Keratinocyte (primary cell): ENCODE measurements at regions not wholly inside any gene's neighbourhood (a gene's known extent, or its start where the extent isn't known, plus 50 kb on each side); places are given as distances from the start of the nearest gene placed in this dataset.

Experiments
- DNase-seq: peaks from one replicate; pipeline ENCODE4 v3.0.0-alpha.2; 2011; ENCODE audit warnings: low read depth, missing footprints, low spot score
- FAIRE-seq: peaks from 2 replicates; lab custom pipeline; 2011; peaks lifted over from hg19 to GRCh38; lab: Jason Lieb, UNC
- H2AFZ ChIP-seq: 2 replicates; pipeline ENCODE4 v1.6.0; 2012; ENCODE audit warnings: low read length, control low read depth, inconsistent platforms; ENCODE audit not compliant: control insufficient read depth
- H3K27ac ChIP-seq: 2 replicates; pipeline ENCODE4 v1.5.1; 2011; ENCODE audit warnings: low read length; ENCODE audit not compliant: control insufficient read depth, insufficient read depth
- H3K27me3 ChIP-seq: 3 replicates; pipeline ENCODE4 v1.6.0; 2011; ENCODE audit warnings: low read length; ENCODE audit not compliant: control insufficient read depth, insufficient read depth; ENCODE audit errors: extremely low read depth
- H3K36me3 ChIP-seq, 2 experiments: 2 replicates in 1 of 2; 3 replicates in 1 of 2; pipeline ENCODE4 v1.5.1; 2011; ENCODE audit warnings: low read length in 2 of 2, mild to moderate bottlenecking in 1 of 2; ENCODE audit not compliant: control insufficient read depth in 2 of 2, insufficient read depth in 2 of 2; ENCODE audit errors: extremely low read depth in 1 of 2
- H3K4me1 ChIP-seq: 3 replicates; pipeline ENCODE4 v1.5.1; 2011; ENCODE audit warnings: low read length; ENCODE audit not compliant: control insufficient read depth, insufficient read depth; ENCODE audit errors: extremely low read depth
- H3K4me2 ChIP-seq: 3 replicates; pipeline ENCODE4 v1.6.0; 2011; ENCODE audit warnings: low read depth, low read length; ENCODE audit not compliant: control insufficient read depth, insufficient read depth; ENCODE audit errors: extremely low read depth
- H3K4me3 ChIP-seq, 3 experiments: fragments of 200-600 bp in 1 of 3; sonication (generic) in 1 of 3; 2 replicates in 2 of 3; 3 replicates in 1 of 3; pipeline ENCODE4 v1.5.1; 2011 to 2016; ENCODE audit warnings: low read length in 3 of 3, mild to moderate bottlenecking in 3 of 3, control low read depth in 2 of 3, inconsistent platforms in 1 of 3, low read depth in 1 of 3, mixed read lengths in 1 of 3, mixed run types in 1 of 3, moderate library complexity in 1 of 3; ENCODE audit not compliant: control insufficient read depth in 2 of 3, insufficient read depth in 2 of 3; ENCODE audit errors: extremely low read depth in 1 of 3
- H3K79me2 ChIP-seq: 2 replicates; pipeline ENCODE4 v1.6.0; 2012; ENCODE audit warnings: low read length; ENCODE audit not compliant: control insufficient read depth, insufficient read depth
- H3K9ac ChIP-seq: 3 replicates; pipeline ENCODE4 v1.6.0; 2011; ENCODE audit warnings: low read length; ENCODE audit not compliant: control insufficient read depth, insufficient read depth; ENCODE audit errors: extremely low read depth
- H3K9me1 ChIP-seq: 3 replicates; pipeline ENCODE4 v1.6.0; 2011; ENCODE audit warnings: low read length; ENCODE audit not compliant: control insufficient read depth, insufficient read depth; ENCODE audit errors: extremely low read depth
- H3K9me3 ChIP-seq: 2 replicates; pipeline ENCODE4 v1.5.1; 2012; ENCODE audit warnings: low read depth, low read length; ENCODE audit not compliant: control insufficient read depth
- H4K20me1 ChIP-seq: 3 replicates; pipeline ENCODE4 v1.6.0; 2011; ENCODE audit warnings: low read length; ENCODE audit not compliant: control insufficient read depth, insufficient read depth; ENCODE audit errors: extremely low read depth
- CTCF ChIP-seq, 3 experiments: IDR thresholded peaks in 1 of 3; conservative IDR thresholded peaks in 1 of 3; optimal IDR thresholded peaks in 1 of 3; 2 replicates in 2 of 3; 3 replicates in 1 of 3; pipeline versions ENCODE3 to v1.5.1; 2011; ENCODE audit warnings: low read length in 3 of 3, mild to moderate bottlenecking in 3 of 3, moderate library complexity in 2 of 3, control low read depth in 1 of 3, inconsistent platforms in 1 of 3; ENCODE audit not compliant: insufficient read depth in 2 of 3; ENCODE audit errors: extremely low read depth in 1 of 3
- EZH2 ChIP-seq: IDR thresholded peaks from one replicate; pipeline ENCODE4 v1.6.1; 2012; ENCODE audit warnings: inconsistent platforms, mild to moderate bottlenecking, low read length, moderate library complexity
- dilution Hi-C: fragments of 300-500 bp; cut with MboI; formaldehyde crosslinking; loops from one replicate; pipeline ENCODE4 v1.7.0; 2020; ENCODE audit warnings: low sequenced_read_pairs; ENCODE audit not compliant: extremely low pct_ligation_motif_present

GRCh38 chr14:84288781-84289180 is 1241.2 kb upstream of the FLRT2 start:
- FAIRE-seq, result no peak

GRCh38 chr14:84298663-84299195 is 1231.2 kb upstream of the FLRT2 start:
- no peaks in the 10 kb centered on the region for H3K9me1 ChIP-seq
- H3K9me3 ChIP-seq, result no peaks in the 10 kb centered on the region
- no peaks in the 10 kb centered on the region for H4K20me1 ChIP-seq
- no peak overlapping the region for H3K9ac ChIP-seq
- H3K27me3 ChIP-seq, result no peaks in the 10 kb centered on the region
- no peaks in the 10 kb centered on the region for H3K4me1 ChIP-seq
- H3K36me3 ChIP-seq, result no peaks in the 10 kb centered on the region
- no peak overlapping the region for H3K27ac ChIP-seq
- no peak for DNase-seq
- dilution Hi-C loops, result no loop called here
- no peak overlapping the region for H2AFZ ChIP-seq
- no peak overlapping the region for H3K4me3 ChIP-seq
- FAIRE-seq, result no peak
- no peaks in the 10 kb centered on the region for H3K79me2 ChIP-seq
- TF ChIP-seq CTCF (optimal IDR thresholded peaks at IDR 0.05 in 1 of 3, IDR thresholded peaks at IDR 0.05 in 1 of 3, conservative IDR thresholded peaks at IDR 0.05 in 1 of 3; ENCODE audit: extremely low read depth in 1 of 3, insufficient read depth in 2 of 3, low read length in 3 of 3) (no peak), EZH2 (no peak)
- no peak overlapping the region for H3K4me2 ChIP-seq

More at GRCh38 chr14:84288781-84289180, 1241.2 kb upstream of the FLRT2 start:
- Histone ChIP-seq H3K9ac (no peak overlapping the region), H3K79me2 (no peaks in the 10 kb centered on the region), H3K4me3 (no peak overlapping the region), H3K36me3 (no peaks in the 10 kb centered on the region), H2AFZ (no peak overlapping the region), H4K20me1 (no peaks in the 10 kb centered on the region), H3K9me1 (no peaks in the 10 kb centered on the region), H3K27ac (no peak overlapping the region), H3K9me3 (no peaks in the 10 kb centered on the region), H3K4me1 (no peaks in the 10 kb centered on the region), H3K27me3 (no peaks in the 10 kb centered on the region), H3K4me2 (no peak overlapping the region)
- no peak for DNase-seq
- no peak for TF ChIP-seq EZH2
- peak in 1 of 3 experiments; percentile 5 for TF ChIP-seq CTCF (optimal IDR thresholded peaks at IDR 0.05 in 1 of 3, IDR thresholded peaks at IDR 0.05 in 1 of 3, conservative IDR thresholded peaks at IDR 0.05 in 1 of 3; ENCODE audit: extremely low read depth in 1 of 3, insufficient read depth in 2 of 3, low read length in 3 of 3)
- dilution Hi-C loops, result no loop called here
